Small intestine (tissue), 7 donors: ENCODE measurements at regions not wholly inside any gene's neighbourhood (a gene's known extent, or its start where the extent isn't known, plus 50 kb on each side); places are given as distances from the start of the nearest gene placed in this dataset.

ENCODE experiments used
- DNase-seq, 2 donors: peaks; one replicate each; pipeline versions ENCODE4 v3.0.0 to v3.0.0-alpha.2; 2013
- FAIRE-seq: peaks from 2 replicates; lab custom pipeline; 2012; peaks lifted over from hg19 to GRCh38; lab: Jason Lieb, UNC
- H3K27ac ChIP-seq, 3 donors: one replicate each; pipeline ENCODE4 v1.5.1; 2013; ENCODE audit warnings: low read length in 2 of 3, mild to moderate bottlenecking in 2 of 3, control low read depth in 1 of 3, inconsistent platforms in 1 of 3, low read depth in 1 of 3, moderate library complexity in 1 of 3
- H3K27me3 ChIP-seq, 3 donors: one replicate each; pipeline ENCODE4 v1.6.1; 2013; ENCODE audit warnings: low read length in 3 of 3, inconsistent platforms in 1 of 3; ENCODE audit not compliant: control insufficient read depth in 3 of 3, insufficient read depth in 3 of 3
- H3K36me3 ChIP-seq, 3 donors: one replicate each; pipeline ENCODE4 v1.6.1; 2013; ENCODE audit warnings: low read length in 3 of 3, inconsistent platforms in 1 of 3, low read depth in 1 of 3, mild to moderate bottlenecking in 1 of 3, moderate library complexity in 1 of 3; ENCODE audit not compliant: control insufficient read depth in 3 of 3, insufficient read depth in 2 of 3
- H3K4me1 ChIP-seq, 3 donors: one replicate each; pipeline ENCODE4 v1.6.1; 2013; ENCODE audit warnings: low read length in 2 of 3, inconsistent platforms in 1 of 3, low read depth in 1 of 3, mild to moderate bottlenecking in 1 of 3, moderate library complexity in 1 of 3; ENCODE audit not compliant: control insufficient read depth in 3 of 3, insufficient read depth in 2 of 3
- H3K4me3 ChIP-seq, 3 donors: one replicate each; pipeline ENCODE4 v1.5.1; 2013; ENCODE audit warnings: low read length in 3 of 3, control low read depth in 1 of 3, inconsistent platforms in 1 of 3, low read depth in 1 of 3, mild to moderate bottlenecking in 1 of 3, moderate library complexity in 1 of 3
- H3K9me3 ChIP-seq, 2 donors: one replicate each; pipeline ENCODE4 v1.6.1; 2013; ENCODE audit warnings: low read depth in 1 of 2, low read length in 1 of 2; ENCODE audit not compliant: control insufficient read depth in 2 of 2, insufficient read depth in 1 of 2
- WGBS, 3 donors: extraction: QIAGEN DNeasy Blood & Tissue Kit; methylation state at CpG; one replicate each; pipeline ENCODE4 v1.1.7; 2013; 5-methylcytosine and 5-hydroxymethylcytosine counted together
- donor health status: healthy with polysubstance abuse.
- donor health status: control.
- donor health status: control.
- donor health status: Bipolar disorder and iron deficiency.
- donor health status: healthy.

GRCh38 chr7:142698429-142698828 is 50.8 kb upstream of the PRSS1 start:
- 82 to 88% (median 88%) methylated on average over 1 of the region's 1 CpG for WGBS, 3 donors
- FAIRE-seq: no peak
- Histone ChIP-seq H3K36me3 (no peaks in the 10 kb centered on the region), H3K27ac (no peak overlapping the region), H3K27me3 (no peaks in the 10 kb centered on the region), H3K4me1 (no peaks in the 10 kb centered on the region), H3K4me3 (no peak overlapping the region), H3K9me3 (peaks cover 0 to 2% of the 10 kb centered on the region in 2 donors)
- DNase-seq: no peak

DNA sequence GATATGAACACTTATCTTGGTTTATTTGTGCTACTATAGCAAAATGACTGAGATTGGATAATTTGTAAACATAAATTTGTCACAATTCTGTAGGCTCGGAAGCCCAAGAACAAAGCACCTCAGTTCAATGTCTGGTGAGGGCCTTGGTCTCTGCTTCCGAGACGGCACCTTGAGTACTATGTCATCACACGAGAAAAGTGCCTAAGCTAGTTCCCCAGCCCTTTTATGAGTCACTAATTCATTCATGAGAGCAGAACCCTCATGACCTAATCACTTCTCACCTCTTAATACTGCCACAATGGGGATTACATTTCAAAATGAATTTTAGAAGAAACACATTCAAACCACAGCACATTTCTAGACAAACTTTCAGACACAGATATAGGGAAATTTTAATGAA is 52.0 kb upstream of the PRSS1 start:
- H3K4me1 ChIP-seq: no peaks in the 10 kb centered on the region
- no peak overlapping the region for H3K4me3 ChIP-seq
- no peaks in the 10 kb centered on the region for H3K27me3 ChIP-seq
- no peak overlapping the region for H3K27ac ChIP-seq
- 14 to 57% (median 41%) methylated on average over 4 of the region's 4 CpGs for WGBS, 3 donors
- DNase-seq (peak in 1 of 2 donors; percentile 49), FAIRE-seq (no peak)
- H3K36me3 ChIP-seq: no peaks in the 10 kb centered on the region
- H3K9me3 ChIP-seq: no peaks in the 10 kb centered on the region

DNA sequence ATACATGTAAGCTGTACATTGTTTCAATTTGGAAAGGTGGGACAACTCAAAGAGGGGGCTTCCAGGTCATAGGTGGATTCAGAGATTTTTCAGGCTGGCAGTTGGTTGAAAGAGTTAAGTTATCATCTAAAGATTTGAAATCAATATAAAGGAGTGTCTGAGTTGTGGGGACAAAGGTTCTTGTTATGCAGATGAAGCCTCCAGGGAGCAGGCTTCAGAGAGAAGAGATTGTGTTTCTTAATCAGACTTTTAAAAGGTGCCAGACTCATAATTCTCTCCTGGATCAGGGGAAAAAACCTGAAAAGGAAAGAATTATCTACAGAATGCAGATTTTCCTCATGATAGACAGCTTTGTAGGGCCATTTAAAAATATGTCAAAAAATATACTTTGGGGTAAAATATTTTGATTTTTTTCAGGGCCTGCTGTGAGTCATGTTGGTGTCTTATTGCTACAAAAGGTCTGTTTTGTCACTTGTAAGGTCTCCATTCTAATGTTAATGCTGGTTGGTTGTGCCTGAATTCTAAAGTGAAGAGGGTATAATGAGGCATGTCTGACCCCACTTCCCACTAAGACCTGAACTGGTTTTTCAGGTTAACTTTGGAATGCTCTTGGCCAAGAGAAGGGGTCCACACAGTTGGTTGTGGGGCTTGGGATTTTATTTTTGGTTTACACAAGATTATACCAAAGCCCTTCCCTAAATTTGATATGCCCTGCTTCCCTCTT is 52.7 kb upstream of the PRSS1 start:
- Histone ChIP-seq H3K4me3 (no peak overlapping the region), H3K36me3 (no peaks in the 10 kb centered on the region), H3K27ac (no peak overlapping the region), H3K4me1 (no peaks in the 10 kb centered on the region), H3K27me3 (no peaks in the 10 kb centered on the region), H3K9me3 (no peaks in the 10 kb centered on the region)
- DNase-seq (peak; percentile 17 to 71), FAIRE-seq (no peak)

DNA sequence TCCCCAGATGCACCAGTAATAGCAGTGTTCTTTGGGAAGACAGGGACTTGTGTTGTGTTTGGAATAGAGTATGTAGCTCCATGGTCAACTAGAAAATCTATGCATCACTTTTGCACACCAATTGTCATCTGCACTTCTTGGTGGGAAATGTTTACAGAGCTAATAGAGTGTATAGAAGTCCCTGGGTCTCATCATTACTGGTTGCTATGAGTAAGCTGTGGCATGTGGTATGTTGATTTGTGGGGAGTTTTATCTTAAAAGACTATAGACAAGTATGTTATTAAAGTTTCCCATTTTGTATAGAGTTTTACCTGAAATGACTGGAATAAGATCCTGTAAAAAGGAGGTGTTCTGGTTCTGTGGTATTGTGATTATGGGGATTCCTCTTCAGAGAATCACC is 55.4 kb upstream of the PRSS1 start:
- H3K27me3 ChIP-seq: no peaks in the 10 kb centered on the region
- H3K9me3 ChIP-seq: no peaks in the 10 kb centered on the region
- no peaks in the 10 kb centered on the region for H3K4me1 ChIP-seq
- no peak for DNase-seq
- FAIRE-seq: no peak
- H3K36me3 ChIP-seq: no peaks in the 10 kb centered on the region
- H3K4me3 ChIP-seq: no peak overlapping the region
- H3K27ac ChIP-seq: no peak overlapping the region

DNA sequence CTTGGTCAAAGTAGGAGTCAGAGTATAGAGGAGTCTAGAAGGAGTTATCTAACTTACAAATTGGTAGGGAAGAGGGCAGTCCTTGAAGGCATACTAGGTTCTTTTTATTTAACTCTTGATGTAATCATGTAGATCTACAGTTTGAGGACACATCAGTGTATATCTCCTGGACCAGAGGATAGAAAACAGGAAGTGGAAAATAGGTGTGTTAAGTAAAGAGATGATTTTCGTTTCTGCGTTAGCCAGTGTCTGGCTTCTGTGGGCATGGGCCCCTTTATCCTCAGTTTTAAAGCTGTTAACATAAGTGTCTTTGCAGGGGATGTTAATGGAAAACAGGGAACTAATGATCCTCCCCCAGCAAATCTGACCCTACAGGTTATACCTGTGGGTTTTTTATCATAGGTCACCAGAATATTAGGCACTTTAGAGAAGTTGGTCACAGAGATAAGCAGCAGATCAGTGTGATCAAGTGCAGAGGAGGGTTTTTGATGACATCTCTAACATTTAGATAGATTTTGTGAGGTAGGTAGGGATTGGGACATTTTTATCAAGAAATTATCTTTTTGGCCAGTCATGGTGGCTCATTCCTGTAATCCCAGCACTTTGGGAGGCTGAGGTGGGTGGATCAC is 58.6 kb upstream of the PRSS1 start:
- Histone ChIP-seq H3K9me3 (no peaks in the 10 kb centered on the region), H3K27me3 (no peaks in the 10 kb centered on the region), H3K4me3 (no peak overlapping the region), H3K36me3 (no peaks in the 10 kb centered on the region), H3K4me1 (no peaks in the 10 kb centered on the region), H3K27ac (no peak overlapping the region)
- WGBS, 3 donors: 56 to 79% (median 58%) methylated on average over 2 of the region's 2 CpGs
- DNase-seq: no peak
- FAIRE-seq: no peak

DNA sequence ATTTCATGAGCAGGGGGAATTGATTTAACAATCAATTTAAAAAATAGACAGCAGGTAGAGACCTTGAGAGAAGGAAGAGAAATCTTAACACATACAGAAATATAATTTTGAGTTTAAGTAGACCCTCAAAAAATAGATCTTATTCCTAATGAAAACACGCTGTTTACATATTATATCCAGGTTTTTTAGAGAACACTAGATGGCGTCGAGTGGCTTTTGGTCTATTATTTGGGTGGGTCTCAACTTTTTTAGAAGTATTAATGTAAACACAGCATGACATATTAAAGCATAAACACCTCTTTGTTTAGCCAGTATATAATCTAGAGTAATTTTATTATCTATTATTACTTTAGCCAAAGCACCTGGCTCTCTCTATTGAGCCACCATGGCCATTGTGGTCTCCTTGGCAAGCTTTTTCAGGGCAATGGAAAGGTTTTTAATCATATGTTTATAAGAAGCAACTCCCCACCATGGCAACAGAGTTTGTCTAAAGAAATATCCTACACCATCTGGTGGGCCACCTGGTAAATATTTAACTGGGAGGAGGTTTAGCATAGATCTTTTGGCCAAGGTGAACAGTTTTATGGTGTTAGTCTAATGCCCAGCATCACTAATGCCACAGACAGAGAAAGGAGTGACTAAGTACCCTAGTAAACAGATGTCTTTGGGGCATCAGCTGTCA is 59.7 kb upstream of the PRSS1 start:
- H3K9me3 ChIP-seq: no peaks in the 10 kb centered on the region
- FAIRE-seq (no peak), DNase-seq (peak; percentile 25 to 52)
- H3K27ac ChIP-seq: no peak overlapping the region
- H3K27me3 ChIP-seq: no peaks in the 10 kb centered on the region
- no peaks in the 10 kb centered on the region for H3K4me1 ChIP-seq
- H3K4me3 ChIP-seq: no peak overlapping the region
- 17 to 48% (median 20%) methylated on average over 3 of the region's 3 CpGs for WGBS, 3 donors
- no peaks in the 10 kb centered on the region for H3K36me3 ChIP-seq

DNA sequence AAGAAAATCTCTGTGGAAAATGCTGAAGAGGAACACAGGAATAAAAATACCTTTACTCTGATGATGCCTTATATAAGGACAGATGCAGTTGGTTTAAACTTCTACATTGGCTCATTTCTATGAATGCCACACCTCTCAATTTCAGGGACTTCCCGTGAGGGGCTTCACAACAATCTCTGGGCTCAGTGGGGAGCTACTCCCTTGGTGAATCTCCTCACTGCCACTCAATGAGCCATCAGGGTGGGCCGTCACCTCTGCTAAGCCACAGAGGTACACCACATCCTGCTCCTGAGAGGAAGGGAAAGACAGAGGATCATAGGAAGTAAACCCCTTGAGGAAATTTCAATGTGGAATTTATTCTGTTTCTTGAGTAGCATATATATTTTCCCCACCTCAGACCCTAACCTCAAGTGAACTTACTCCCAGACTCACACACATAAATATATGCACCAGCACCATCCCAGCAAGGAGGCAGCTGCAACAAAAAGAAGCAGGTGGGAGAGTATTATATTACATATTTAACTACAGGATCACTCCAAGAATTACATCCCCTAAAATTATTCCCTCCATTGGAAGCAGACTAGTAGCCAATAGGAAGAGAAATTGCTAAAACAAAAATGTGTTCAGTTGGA is 63.3 kb upstream of the PRSS1 start:
- 63 to 88% (median 80%) methylated on average over 2 of the region's 2 CpGs for WGBS, 3 donors
- DNase-seq (no peak), FAIRE-seq (no peak)
- H3K4me1 ChIP-seq: no peaks in the 10 kb centered on the region
- no peak overlapping the region for H3K4me3 ChIP-seq
- no peaks in the 10 kb centered on the region for H3K27me3 ChIP-seq
- no peaks in the 10 kb centered on the region for H3K9me3 ChIP-seq
- no peaks in the 10 kb centered on the region for H3K36me3 ChIP-seq
- H3K27ac ChIP-seq: no peak overlapping the region

DNA sequence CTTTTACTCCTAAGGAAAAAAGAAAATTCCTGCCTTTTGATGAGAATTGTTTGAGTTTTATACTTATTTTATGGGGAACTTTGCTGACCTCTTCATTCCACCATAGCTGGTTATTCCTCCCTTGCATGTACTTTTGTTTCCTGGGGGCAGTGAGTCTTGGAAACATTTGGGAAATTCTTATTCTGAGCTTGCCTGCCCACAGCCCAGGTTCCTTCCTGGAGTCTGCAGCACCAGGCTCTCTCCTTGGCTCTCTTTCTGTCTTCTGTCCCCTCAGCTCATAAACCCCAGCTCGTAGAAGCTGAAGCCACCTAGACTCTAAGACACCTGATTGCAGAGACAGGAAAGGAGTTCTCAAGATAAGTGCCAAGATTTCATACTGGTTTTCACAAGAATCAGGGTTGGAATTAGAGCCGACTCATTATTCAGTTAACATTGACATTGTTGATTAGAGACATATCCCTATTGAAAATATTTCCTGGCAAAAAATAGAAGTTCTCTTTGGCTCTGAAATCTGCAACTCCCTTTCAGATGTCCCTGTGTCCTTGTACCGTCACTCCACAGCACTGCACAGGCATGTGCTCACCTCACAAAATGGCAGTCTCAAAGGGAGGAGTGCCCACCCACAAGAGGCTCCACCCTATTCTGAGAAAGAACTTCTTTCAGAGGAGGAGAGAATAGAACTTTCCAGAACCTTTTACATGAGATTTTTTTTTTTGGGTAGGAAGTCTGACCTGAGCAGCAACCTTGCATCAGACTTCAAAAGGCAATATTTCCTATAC is 67.8 kb upstream of the PRSS1 start:
- Histone ChIP-seq H3K36me3 (no peaks in the 10 kb centered on the region), H3K4me3 (no peak overlapping the region), H3K27ac (no peak overlapping the region), H3K27me3 (no peaks in the 10 kb centered on the region), H3K4me1 (no peaks in the 10 kb centered on the region), H3K9me3 (no peaks in the 10 kb centered on the region)
- FAIRE-seq (no peak), DNase-seq (no peak)
- WGBS, 3 donors: 80 to 88% (median 85%) methylated on average over 3 of the region's 3 CpGs
